Chondrocyte (in vitro differentiated cells): ENCODE measurements at regions not wholly inside any gene's neighbourhood (a gene's known extent, or its start where the extent isn't known, plus 50 kb on each side); places are given as distances from the start of the nearest gene placed in this dataset.

ENCODE experiments used
- DNase-seq: peaks from one replicate; pipeline ENCODE4 v3.0.0; 2021; ENCODE audit warnings: mixed read lengths, low spot score
- H3K27ac Mint-ChIP-seq: one replicate; pipeline ENCODE4 v1.8.0; 2021; ENCODE audit warnings: mild to moderate bottlenecking, moderate library complexity, mixed read lengths; ENCODE audit not compliant: unreplicated experiment
- H3K27me3 Mint-ChIP-seq: 2 replicates; pipeline ENCODE4 v1.8.0; 2021; ENCODE audit warnings: low read depth, mixed read lengths
- H3K36me3 Mint-ChIP-seq: 2 replicates; pipeline ENCODE4 v1.8.0; 2021; ENCODE audit warnings: low read depth, mixed read lengths
- H3K4me1 Mint-ChIP-seq: 2 replicates; pipeline ENCODE4 v1.8.0; 2021; ENCODE audit warnings: low read depth, mild to moderate bottlenecking, mixed read lengths
- H3K4me3 Mint-ChIP-seq: one replicate; pipeline ENCODE4 v1.8.0; 2021; ENCODE audit warnings: mild to moderate bottlenecking, moderate library complexity, mixed read lengths; ENCODE audit not compliant: unreplicated experiment
- H3K9me3 Mint-ChIP-seq: 2 replicates; pipeline ENCODE4 v1.8.0; 2021; ENCODE audit warnings: low read depth, mixed read lengths
- TF ChIP-seq, protein P1 (sequence below): fragments of 200-600 bp; sonication (generic); IDR thresholded peaks from 2 replicates; pipeline ENCODE4 v1.5.0; 2021; ENCODE audit warnings: antibody characterized with exemption, mild to moderate bottlenecking, moderate library complexity

- DNase-seq: no peak
- TF ChIP-seq, protein P1, sequence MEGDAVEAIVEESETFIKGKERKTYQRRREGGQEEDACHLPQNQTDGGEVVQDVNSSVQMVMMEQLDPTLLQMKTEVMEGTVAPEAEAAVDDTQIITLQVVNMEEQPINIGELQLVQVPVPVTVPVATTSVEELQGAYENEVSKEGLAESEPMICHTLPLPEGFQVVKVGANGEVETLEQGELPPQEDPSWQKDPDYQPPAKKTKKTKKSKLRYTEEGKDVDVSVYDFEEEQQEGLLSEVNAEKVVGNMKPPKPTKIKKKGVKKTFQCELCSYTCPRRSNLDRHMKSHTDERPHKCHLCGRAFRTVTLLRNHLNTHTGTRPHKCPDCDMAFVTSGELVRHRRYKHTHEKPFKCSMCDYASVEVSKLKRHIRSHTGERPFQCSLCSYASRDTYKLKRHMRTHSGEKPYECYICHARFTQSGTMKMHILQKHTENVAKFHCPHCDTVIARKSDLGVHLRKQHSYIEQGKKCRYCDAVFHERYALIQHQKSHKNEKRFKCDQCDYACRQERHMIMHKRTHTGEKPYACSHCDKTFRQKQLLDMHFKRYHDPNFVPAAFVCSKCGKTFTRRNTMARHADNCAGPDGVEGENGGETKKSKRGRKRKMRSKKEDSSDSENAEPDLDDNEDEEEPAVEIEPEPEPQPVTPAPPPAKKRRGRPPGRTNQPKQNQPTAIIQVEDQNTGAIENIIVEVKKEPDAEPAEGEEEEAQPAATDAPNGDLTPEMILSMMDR: no peak
- Mint-ChIP-seq H3K4me1 (peaks cover 8% of the 10 kb centered on the region), H3K9me3 (no peaks in the 10 kb centered on the region), H3K27me3 (peaks cover 34% of the 10 kb centered on the region), H3K36me3 (peaks cover 2% of the 10 kb centered on the region), H3K27ac (no peak overlapping the region), H3K4me3 (no peak overlapping the region)
Observed at GRCh38 chr2:176493226-176493825, 224.1 kb downstream of the MTX2 start.

- no peak for DNase-seq
- Mint-ChIP-seq H3K27me3 (peaks cover 31% of the 10 kb centered on the region), H3K27ac (no peak overlapping the region), H3K9me3 (no peaks in the 10 kb centered on the region), H3K36me3 (peaks cover 2% of the 10 kb centered on the region), H3K4me1 (peaks cover 8% of the 10 kb centered on the region), H3K4me3 (no peak overlapping the region)
- TF ChIP-seq, protein P1: no peak
Observed at GRCh38 chr2:176493909-176494308, 224.7 kb downstream of the MTX2 start.

DNA sequence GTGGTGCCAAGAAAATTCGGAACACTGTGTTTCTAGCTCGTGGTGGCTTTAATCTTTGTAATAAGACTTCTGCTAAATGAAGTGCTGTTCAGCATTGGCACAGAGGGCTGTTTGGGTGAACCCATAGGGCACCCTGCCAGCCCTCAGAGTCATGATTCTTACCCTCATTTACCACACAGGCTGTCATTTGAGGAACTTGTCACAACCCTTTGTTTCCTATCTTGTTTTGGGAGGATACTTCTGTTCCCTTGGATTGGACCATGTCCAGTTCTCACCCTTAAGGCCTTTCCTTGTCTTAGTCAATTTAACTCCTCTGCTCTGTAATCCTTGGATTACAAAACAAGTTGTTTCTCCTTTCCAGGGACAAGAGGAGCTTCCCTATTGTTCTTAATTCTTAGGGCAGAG, 225.7 kb downstream of the MTX2 start:
- Mint-ChIP-seq H3K4me3 (no peak overlapping the region), H3K27me3 (peaks cover 36% of the 10 kb centered on the region), H3K36me3 (peaks cover 2% of the 10 kb centered on the region), H3K4me1 (peaks cover 8% of the 10 kb centered on the region), H3K9me3 (no peaks in the 10 kb centered on the region), H3K27ac (no peak overlapping the region)
- no peak for DNase-seq
- TF ChIP-seq, protein P1: no peak

- peaks cover 8% of the 10 kb centered on the region for H3K4me1 Mint-ChIP-seq
- no peak overlapping the region for H3K4me3 Mint-ChIP-seq
- H3K36me3 Mint-ChIP-seq: peaks cover 2% of the 10 kb centered on the region
- DNase-seq: no peak
- no peaks in the 10 kb centered on the region for H3K9me3 Mint-ChIP-seq
- H3K27ac Mint-ChIP-seq: no peak overlapping the region
- TF ChIP-seq, protein P1: no peak
- peaks cover 35% of the 10 kb centered on the region for H3K27me3 Mint-ChIP-seq
Observed at GRCh38 chr2:176495826-176496225, 226.6 kb downstream of the MTX2 start.

GRCh38 chr2:176496761-176497160, 227.5 kb downstream of the MTX2 start:
- no peak overlapping the region for H3K4me3 Mint-ChIP-seq
- DNase-seq: no peak
- H3K27ac Mint-ChIP-seq: no peak overlapping the region
- peaks cover 2% of the 10 kb centered on the region for H3K36me3 Mint-ChIP-seq
- H3K27me3 Mint-ChIP-seq: peaks cover 44% of the 10 kb centered on the region
- TF ChIP-seq, protein P1: no peak
- no peaks in the 10 kb centered on the region for H3K4me1 Mint-ChIP-seq
- H3K9me3 Mint-ChIP-seq: no peaks in the 10 kb centered on the region
